ENCODE measurements at regions not wholly inside any gene's neighbourhood (a gene's known extent, or its start where the extent isn't known, plus 50 kb on each side); places are given as distances from the start of the nearest gene placed in this dataset.

- Histone ChIP-seq H3K4me2 (ENCODE audit: control insufficient read depth, extremely low read depth, insufficient read depth, low read depth, low read length) (no peak overlapping the region), H2AFZ (ENCODE audit: control insufficient read depth, low read length) (no peak overlapping the region), H3K36me3 (ENCODE audit: control insufficient read depth in 2 of 2, extremely low read depth in 1 of 2, insufficient read depth in 2 of 2, low read length in 2 of 2) (no peaks in the 10 kb centered on the region), H3K9me1 (ENCODE audit: control insufficient read depth, extremely low read depth, insufficient read depth, low read length) (no peaks in the 10 kb centered on the region), H3K9ac (ENCODE audit: control insufficient read depth, extremely low read depth, insufficient read depth, low read length) (no peak overlapping the region), H3K4me3 (ENCODE audit: control insufficient read depth in 2 of 3, extremely low read depth in 1 of 3, insufficient read depth in 2 of 3, low read depth in 1 of 3, low read length in 3 of 3) (no peak overlapping the region), H3K27ac (ENCODE audit: control insufficient read depth, insufficient read depth, low read length) (no peak overlapping the region), H3K27me3 (ENCODE audit: control insufficient read depth, extremely low read depth, insufficient read depth, low read length) (peaks cover 5% of the 10 kb centered on the region), H3K4me1 (ENCODE audit: control insufficient read depth, extremely low read depth, insufficient read depth, low read length) (no peaks in the 10 kb centered on the region), H3K79me2 (ENCODE audit: control insufficient read depth, insufficient read depth, low read length) (no peaks in the 10 kb centered on the region), H3K9me3 (ENCODE audit: control insufficient read depth, low read depth, low read length) (no peaks in the 10 kb centered on the region), H4K20me1 (ENCODE audit: control insufficient read depth, extremely low read depth, insufficient read depth, low read length) (no peaks in the 10 kb centered on the region)
- DNase-seq (ENCODE audit: low read depth, low spot score) = no peak
- dilution Hi-C loops (cut with MboI; ENCODE audit: extremely low pct_ligation_motif_present, low sequenced_read_pairs) = no loop called here
- TF ChIP-seq CTCF (optimal IDR thresholded peaks at IDR 0.05 in 1 of 3, IDR thresholded peaks at IDR 0.05 in 1 of 3, conservative IDR thresholded peaks at IDR 0.05 in 1 of 3; ENCODE audit: extremely low read depth in 1 of 3, insufficient read depth in 2 of 3, low read length in 3 of 3) = no peak
- TF ChIP-seq EZH2 (IDR thresholded peaks at IDR 0.05; ENCODE audit: low read length) = no peak
- no peak for FAIRE-seq
These were observed 141.8 kb upstream of the KCNE2 start for GRCh38 chr21:34222031-34222335.

- Histone ChIP-seq H3K79me2 (ENCODE audit: control insufficient read depth, insufficient read depth, low read length) (no peaks in the 10 kb centered on the region), H4K20me1 (ENCODE audit: control insufficient read depth, extremely low read depth, insufficient read depth, low read length) (no peaks in the 10 kb centered on the region), H3K9ac (ENCODE audit: control insufficient read depth, extremely low read depth, insufficient read depth, low read length) (no peak overlapping the region), H3K4me3 (ENCODE audit: control insufficient read depth in 2 of 3, extremely low read depth in 1 of 3, insufficient read depth in 2 of 3, low read depth in 1 of 3, low read length in 3 of 3) (no peak overlapping the region), H3K9me3 (ENCODE audit: control insufficient read depth, low read depth, low read length) (no peaks in the 10 kb centered on the region), H3K9me1 (ENCODE audit: control insufficient read depth, extremely low read depth, insufficient read depth, low read length) (no peaks in the 10 kb centered on the region), H3K4me2 (ENCODE audit: control insufficient read depth, extremely low read depth, insufficient read depth, low read depth, low read length) (no peak overlapping the region), H3K27ac (ENCODE audit: control insufficient read depth, insufficient read depth, low read length) (no peak overlapping the region), H3K36me3 (ENCODE audit: control insufficient read depth in 2 of 2, extremely low read depth in 1 of 2, insufficient read depth in 2 of 2, low read length in 2 of 2) (no peaks in the 10 kb centered on the region), H3K4me1 (ENCODE audit: control insufficient read depth, extremely low read depth, insufficient read depth, low read length) (no peaks in the 10 kb centered on the region), H2AFZ (ENCODE audit: control insufficient read depth, low read length) (no peak overlapping the region), H3K27me3 (ENCODE audit: control insufficient read depth, extremely low read depth, insufficient read depth, low read length) (peaks cover 5% of the 10 kb centered on the region)
- dilution Hi-C loops (cut with MboI; ENCODE audit: extremely low pct_ligation_motif_present, low sequenced_read_pairs) = no loop called here
- FAIRE-seq = no peak
- TF ChIP-seq CTCF (optimal IDR thresholded peaks at IDR 0.05 in 1 of 3, IDR thresholded peaks at IDR 0.05 in 1 of 3, conservative IDR thresholded peaks at IDR 0.05 in 1 of 3; ENCODE audit: extremely low read depth in 1 of 3, insufficient read depth in 2 of 3, low read length in 3 of 3) (no peak), EZH2 (IDR thresholded peaks at IDR 0.05; ENCODE audit: low read length) (no peak)
- no peak for DNase-seq (ENCODE audit: low read depth, low spot score)
These were observed 140.4 kb upstream of the KCNE2 start for GRCh38 chr21:34223376-34223775.

Measured in keratinocyte (primary cell).